ENCODE measurements at regions not wholly inside any gene's neighbourhood (a gene's known extent, or its start where the extent isn't known, plus 50 kb on each side); places are given as distances from the start of the nearest gene placed in this dataset.

GRCh38 chr10:21313691-21314090, 211.8 kb downstream of the SKIDA1 start:
- no peak for TF ChIP-seq CTCF (IDR thresholded peaks at IDR 0.05)
- TF ChIP-seq POLR2A (IDR thresholded peaks at IDR 0.05), result no peak
